Endothelial cell of hepatic sinusoid (primary cell): ENCODE measurements at regions not wholly inside any gene's neighbourhood (a gene's known extent, or its start where the extent isn't known, plus 50 kb on each side); places are given as distances from the start of the nearest gene placed in this dataset.

Experiments
- in situ Hi-C: cut with HindIII; loops from 2 replicates; pipeline ENCODE4 v1.10.0; 2017; ENCODE audit warnings: low sequenced_read_pairs

DNA sequence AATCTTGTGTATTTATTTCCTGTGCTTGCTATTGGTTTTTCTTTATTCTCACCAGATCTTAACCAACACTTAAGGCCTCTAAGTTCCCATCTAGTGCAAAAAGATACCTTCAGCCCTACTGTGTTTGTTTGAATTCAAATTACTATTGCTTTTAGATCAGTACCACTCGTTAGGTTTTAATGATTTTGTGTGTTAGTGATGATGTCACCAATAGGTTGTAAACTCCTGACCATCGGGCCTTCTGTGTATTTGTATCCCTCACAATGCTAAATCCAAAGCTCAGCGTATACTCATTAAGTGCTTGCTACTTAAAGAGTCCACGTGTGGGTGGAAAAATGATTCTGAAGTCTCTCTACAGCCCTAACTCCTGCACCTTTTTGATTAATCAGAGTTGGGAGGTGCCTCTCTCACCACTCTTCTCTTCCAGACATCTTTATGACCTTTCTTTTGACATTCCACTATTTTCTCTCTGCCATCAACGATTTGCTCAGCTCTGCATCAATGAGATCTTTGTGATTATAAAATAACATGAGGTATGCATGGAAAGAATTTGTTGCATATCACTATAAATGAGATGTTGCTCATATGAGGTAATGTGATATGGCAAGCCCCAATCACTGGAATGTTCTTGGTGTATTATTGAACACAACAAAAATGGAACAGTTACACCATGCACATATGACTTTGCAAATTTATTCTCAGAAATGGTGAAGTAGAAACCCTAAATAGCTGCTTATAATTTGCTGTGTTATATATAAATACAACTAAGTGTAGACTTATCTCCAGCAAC is 55.1 kb upstream of the LAMA2 start:
- in situ Hi-C loops = no loop called here

DNA sequence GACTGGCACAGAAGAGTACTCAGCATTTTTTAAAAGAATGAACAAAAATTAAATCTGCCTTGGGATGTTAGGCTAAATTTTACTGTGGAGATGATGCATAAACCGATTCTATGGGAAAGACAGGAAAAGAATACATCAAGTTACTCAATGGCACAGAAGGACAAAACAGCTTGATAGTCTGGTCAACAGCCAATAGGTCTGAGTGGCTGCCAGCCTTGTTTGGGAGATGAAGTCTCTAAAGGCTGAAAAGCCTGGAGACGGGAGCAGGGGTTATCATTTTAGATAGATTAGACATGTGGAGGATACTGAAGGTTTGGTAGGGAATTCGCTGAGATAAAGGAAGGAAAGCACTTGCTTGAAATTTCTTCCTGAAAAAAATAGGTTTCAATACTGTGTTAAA is 56.3 kb upstream of the LAMA2 start:
- in situ Hi-C loops = no loop called here

- in situ Hi-C loops = no loop called here
Measured at GRCh38 chr6:128822271-128822670, 60.7 kb upstream of the LAMA2 start.

GRCh38 chr6:128821116-128821515 is 61.8 kb upstream of the LAMA2 start:
- in situ Hi-C loops = no loop called here

- in situ Hi-C loops = no loop called here
Measured at GRCh38 chr6:128808856-128809255, 74.1 kb upstream of the LAMA2 start.

GRCh38 chr6:128807577-128807976 is 75.4 kb upstream of the LAMA2 start:
- in situ Hi-C loops = no loop called here

DNA sequence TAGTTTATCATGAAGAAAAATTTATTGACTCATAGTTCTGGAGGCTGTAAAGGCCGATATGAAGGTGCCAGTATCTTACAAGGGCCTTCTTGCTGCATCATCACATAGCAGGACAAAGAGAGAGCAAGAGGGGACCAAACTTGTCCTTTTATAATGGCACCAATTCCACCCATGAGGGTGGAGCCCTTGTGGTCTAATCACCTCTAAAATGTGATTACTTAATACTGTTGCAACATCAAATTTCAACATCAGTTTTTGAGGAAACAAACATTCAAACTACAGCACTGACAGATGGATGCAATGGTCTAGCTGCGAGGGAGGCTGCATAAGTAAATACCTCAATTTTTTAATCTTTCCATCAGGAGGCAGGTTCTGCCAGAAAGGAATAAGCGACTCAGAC is 76.7 kb upstream of the LAMA2 start:
- in situ Hi-C loops = no loop called here

- in situ Hi-C loops = no loop called here
Measured at GRCh38 chr6:128803911-128804310, 79.0 kb upstream of the LAMA2 start.

DNA sequence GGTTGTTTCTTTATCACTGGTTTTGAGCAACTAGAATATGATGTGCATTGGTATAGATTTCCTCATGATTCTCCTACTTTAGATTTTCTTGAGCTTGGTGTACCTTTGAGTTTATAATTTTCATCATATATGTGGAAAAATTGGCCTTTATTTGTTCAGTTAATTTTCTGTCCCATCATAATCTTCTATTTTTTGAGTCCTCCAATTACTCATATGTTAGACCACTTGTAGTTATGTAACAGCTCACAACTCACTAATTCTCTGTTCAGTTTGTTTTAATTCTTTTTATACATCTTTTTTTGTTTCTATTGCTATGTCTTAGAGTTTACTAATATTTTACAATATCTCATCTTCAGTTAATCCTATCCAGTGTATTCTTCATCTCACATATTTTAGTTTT is 81.3 kb upstream of the LAMA2 start:
- in situ Hi-C loops = no loop called here

- in situ Hi-C loops = no loop called here
Measured at GRCh38 chr6:128784266-128784665, 98.7 kb upstream of the LAMA2 start.

DNA sequence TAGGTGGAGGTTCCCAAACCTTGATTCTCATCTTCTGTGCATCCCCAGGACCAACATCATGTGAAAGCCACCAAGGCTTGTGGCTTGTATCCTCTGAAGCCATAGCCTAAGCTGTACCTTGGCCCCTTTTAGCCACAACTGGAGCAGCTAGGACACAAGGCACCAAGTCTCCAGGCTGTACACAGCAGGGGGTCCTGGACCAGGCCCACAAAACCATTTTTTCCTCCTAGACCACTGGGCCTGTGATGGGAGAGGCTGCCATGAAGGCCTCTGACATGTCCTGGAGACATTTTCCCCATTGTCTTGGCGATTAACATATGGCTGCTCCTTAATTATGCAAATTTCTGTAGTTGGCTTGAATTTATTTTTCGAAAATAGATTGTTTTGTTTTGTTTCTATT is 114.8 kb upstream of the LAMA2 start:
- in situ Hi-C loops = no loop called here

DNA sequence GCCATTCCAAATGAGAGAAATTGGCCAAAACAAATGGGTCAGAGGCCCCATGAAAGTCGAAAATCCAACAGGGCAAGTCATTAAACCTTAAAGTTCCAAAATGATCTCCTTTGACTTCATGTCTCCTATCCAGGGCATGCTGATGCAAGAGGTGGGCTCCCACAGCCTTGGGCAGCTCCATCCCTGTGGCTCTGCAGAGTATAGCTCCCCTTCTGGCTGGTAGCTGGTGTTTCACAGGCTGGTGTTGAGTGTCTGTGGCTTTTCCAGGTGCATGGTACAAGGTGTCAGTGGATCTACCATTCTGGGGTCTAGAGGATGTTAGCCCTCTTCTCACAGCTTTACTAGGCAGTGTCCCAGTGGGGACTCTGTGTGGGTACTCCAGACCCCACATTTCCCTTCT is 115.2 kb upstream of the LAMA2 start:
- in situ Hi-C loops = no loop called here

DNA sequence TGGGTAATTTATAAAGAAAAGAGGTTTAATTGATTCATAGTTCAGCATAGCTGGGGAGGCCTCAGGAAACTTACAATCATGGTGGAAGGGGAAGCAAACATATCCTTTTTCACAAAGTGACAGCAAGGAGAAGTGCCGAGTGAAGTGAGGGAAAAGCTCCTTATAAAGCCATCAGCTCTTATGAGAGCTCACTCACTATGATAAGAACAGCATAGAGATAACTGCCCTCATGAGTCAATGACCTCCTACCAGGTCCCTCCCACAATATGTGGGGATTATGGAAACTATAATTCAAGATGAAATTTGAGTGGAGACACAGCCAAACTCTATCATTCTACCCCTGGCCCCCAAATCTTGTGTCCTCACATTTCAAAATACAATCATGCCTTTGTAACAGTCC is 115.8 kb upstream of the LAMA2 start:
- in situ Hi-C loops = no loop called here

GRCh38 chr6:128763599-128764300 is 119.2 kb upstream of the LAMA2 start:
- in situ Hi-C loops = no loop called here

- in situ Hi-C loops = no loop called here
Measured at GRCh38 chr6:128759901-128760300, 123.0 kb upstream of the LAMA2 start.

- in situ Hi-C loops = no loop called here
Measured at GRCh38 chr6:128759447-128759846, 123.5 kb upstream of the LAMA2 start.

DNA sequence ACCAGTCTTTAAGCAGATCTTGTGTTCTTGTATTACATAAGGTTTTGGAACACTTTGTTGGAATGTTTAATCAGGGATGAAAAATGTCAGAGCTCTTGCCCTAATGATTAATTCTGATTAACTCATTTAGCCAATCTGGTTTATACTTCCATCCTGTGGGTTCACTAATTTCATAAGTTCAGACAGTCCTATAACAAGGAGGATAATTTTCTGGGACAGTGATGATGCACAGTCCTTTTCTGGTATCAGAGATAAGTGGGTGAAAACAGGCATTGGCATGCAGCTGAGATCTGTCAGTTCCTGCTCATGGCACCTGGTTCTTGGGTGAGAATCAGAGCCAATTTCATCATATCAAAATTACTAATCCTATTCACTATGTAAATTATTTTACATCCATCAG is 125.0 kb upstream of the LAMA2 start:
- in situ Hi-C loops = no loop called here

DNA sequence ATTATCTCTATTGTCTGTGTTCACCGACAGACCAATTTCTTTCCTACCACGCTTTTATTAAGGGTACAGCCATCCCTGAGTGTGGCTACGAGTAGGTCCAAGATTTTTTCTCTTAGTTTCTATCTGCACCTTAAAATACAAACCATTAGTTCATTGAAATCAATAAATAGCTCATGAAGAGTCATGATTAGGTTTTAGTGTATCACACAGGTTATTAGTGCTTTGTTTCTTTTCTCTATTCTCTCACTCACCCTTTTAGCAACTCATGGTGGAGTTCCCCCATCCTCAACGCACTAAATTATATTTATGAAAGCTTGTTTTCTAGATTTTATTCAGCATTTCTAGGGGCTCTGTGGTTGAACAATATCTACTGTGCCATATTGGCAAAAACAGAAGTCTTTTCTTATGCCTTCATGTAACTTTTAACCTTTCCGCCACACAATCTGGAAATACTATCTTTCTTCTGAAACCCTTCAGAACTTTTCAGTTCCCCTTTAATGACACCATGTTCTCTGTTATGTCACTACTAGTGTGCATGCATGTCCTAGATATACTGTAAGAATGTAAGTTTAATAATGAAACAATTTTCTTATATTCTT is 128.2 kb upstream of the LAMA2 start:
- in situ Hi-C loops = no loop called here

DNA sequence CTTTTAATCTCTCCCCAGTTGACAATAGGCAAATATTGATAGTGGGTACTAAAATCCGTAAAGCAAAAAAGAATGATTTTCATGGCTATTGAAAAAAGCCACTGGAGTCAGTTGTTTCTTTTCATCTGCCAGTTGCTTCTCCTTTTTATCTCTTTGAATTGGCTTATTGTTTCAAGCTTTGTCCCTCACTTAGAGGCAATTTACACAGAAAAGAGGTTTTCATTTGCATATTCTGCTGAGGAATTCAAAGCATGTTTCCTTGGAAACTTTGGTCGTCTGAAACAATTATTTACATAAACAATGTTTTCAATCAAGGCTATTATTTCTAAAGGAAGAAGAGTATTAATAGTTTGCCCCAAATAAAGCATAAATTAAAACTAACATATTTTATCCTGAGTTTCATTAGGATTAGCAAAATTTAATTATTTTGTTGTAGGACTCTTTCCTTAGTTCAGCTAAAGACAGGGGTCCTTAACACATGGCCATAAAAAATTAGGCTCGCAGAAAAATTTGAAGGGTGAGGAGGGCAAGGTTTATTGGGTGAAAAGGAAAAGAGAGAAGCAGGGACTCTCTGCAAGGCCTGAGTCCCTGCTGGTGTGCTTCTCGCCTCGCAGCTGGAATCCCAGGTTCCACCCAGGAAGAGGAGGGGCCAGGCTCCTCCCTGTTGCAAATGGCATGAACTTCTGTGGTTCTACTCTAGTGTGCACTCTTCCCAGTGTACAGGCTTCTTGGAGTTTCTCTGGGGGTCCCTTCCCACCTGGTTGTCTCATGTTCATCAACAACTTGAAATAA is 138.8 kb upstream of the LAMA2 start:
- in situ Hi-C loops = loop anchor here (25.0 kb wide), 1 partner anchor 882 kb away; no protein-coding TSS in a partner anchor

DNA sequence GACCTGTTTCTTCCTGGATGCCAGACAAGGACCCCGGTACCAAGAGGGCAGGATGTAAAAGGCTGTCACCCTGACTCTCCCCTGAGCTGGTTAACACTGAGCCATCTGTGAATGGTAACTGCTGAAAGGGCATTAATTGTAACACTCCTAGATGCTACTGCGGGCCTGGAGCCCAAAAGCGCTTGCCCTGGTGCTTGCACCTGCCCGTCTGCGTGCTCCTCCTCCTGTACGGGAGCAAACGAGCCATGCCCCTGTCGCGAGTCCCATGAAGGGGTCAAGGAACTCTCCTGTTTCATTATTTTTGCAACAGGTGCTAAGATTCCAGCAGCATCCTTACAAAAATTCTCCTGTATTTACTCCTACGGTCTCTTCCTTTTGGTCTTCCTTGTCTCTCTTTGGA is 140.0 kb upstream of the LAMA2 start:
- in situ Hi-C loops = loop anchor here (25.0 kb wide), 1 partner anchor 881 kb away; no protein-coding TSS in a partner anchor

- in situ Hi-C loops = loop anchor here (25.0 kb wide), 1 partner anchor 879 kb away; no protein-coding TSS in a partner anchor
Measured at GRCh38 chr6:128740951-128741350, 142.0 kb upstream of the LAMA2 start.
